OCI-LY1 (cell line): ENCODE measurements at regions not wholly inside any gene's neighbourhood (a gene's known extent, or its start where the extent isn't known, plus 50 kb on each side); places are given as distances from the start of the nearest gene placed in this dataset.

Source experiments
- H2AFZ ChIP-seq: fragments of 200-600 bp; sonication (generic), shearing (Covaris generic); 2 replicates; pipeline ENCODE4 v1.6.0; 2014; ENCODE audit warnings: antibody characterized with exemption, mild to moderate bottlenecking, low read length
- H3F3A ChIP-seq: fragments of 200-600 bp; sonication (generic), shearing (Covaris generic); 2 replicates; pipeline ENCODE4 v1.6.0; 2014; ENCODE audit warnings: mild to moderate bottlenecking, antibody characterized with exemption, low read length, moderate library complexity; ENCODE audit not compliant: insufficient read depth
- H3K27ac ChIP-seq: fragments of 200-600 bp; sonication (generic); 2 replicates; pipeline ENCODE4 v1.5.1; 2014; ENCODE audit warnings: low read length, mixed run types, mild to moderate bottlenecking, low read depth; ENCODE audit not compliant: poor library complexity, severe bottlenecking
- H3K27me3 ChIP-seq: fragments of 200-600 bp; sonication (generic); 2 replicates; pipeline ENCODE4 v1.6.0; 2014; ENCODE audit warnings: antibody characterized with exemption, mild to moderate bottlenecking, low read length, moderate library complexity; ENCODE audit not compliant: insufficient read depth
- H3K36me3 ChIP-seq: fragments of 200-600 bp; sonication (generic); 2 replicates; pipeline ENCODE4 v1.6.1; 2014; ENCODE audit warnings: mild to moderate bottlenecking, antibody characterized with exemption, low read length, moderate library complexity, mixed read lengths; ENCODE audit not compliant: insufficient read depth
- H3K4me1 ChIP-seq: fragments of 200-600 bp; sonication (generic); 2 replicates; pipeline ENCODE4 v1.5.1; 2014; ENCODE audit warnings: mild to moderate bottlenecking, low read length, moderate library complexity; ENCODE audit not compliant: insufficient read depth, severe bottlenecking
- H3K4me2 ChIP-seq: fragments of 200-600 bp; sonication (generic), shearing (Covaris generic); 2 replicates; pipeline ENCODE4 v1.6.1; 2014; ENCODE audit warnings: low read length
- H3K4me3 ChIP-seq: fragments of 200-600 bp; sonication (generic); 2 replicates; pipeline ENCODE4 v1.5.1; 2014; ENCODE audit warnings: low read length, low read depth, mild to moderate bottlenecking, mixed read lengths; ENCODE audit not compliant: poor library complexity, severe bottlenecking
- H3K79me2 ChIP-seq: fragments of 200-600 bp; shearing (Covaris generic); 2 replicates; pipeline ENCODE4 v1.6.1; 2016; ENCODE audit warnings: mixed run types, low read length, mixed read lengths; ENCODE audit not compliant: insufficient read depth
- H3K9ac ChIP-seq: fragments of 200-600 bp; sonication (generic), shearing (Covaris generic); 2 replicates; pipeline ENCODE4 v1.6.1; 2014; ENCODE audit warnings: mild to moderate bottlenecking, low read length, mixed read lengths
- H3K9me2 ChIP-seq: fragments of 200-600 bp; sonication (generic), shearing (Covaris generic); 2 replicates; pipeline ENCODE4 v1.6.1; 2014; ENCODE audit warnings: low read depth, mild to moderate bottlenecking, low read length, mixed read lengths
- H3K9me3 ChIP-seq: fragments of 200-600 bp; shearing (Covaris generic); 2 replicates; pipeline ENCODE4 v1.6.1; 2014; ENCODE audit warnings: low read length, mixed read lengths
- H4K20me1 ChIP-seq: fragments of 200-600 bp; sonication (generic), shearing (Covaris generic); 2 replicates; pipeline ENCODE4 v1.6.0; 2016; ENCODE audit warnings: mild to moderate bottlenecking, low read length; ENCODE audit not compliant: insufficient read depth
- CTCF ChIP-seq: fragments of 200-600 bp; sonication (generic), shearing (Covaris generic); IDR thresholded peaks from 2 replicates; pipeline ENCODE4 v1.5.1; 2017; ENCODE audit warnings: mild to moderate bottlenecking, antibody characterized with exemption, low read length, moderate library complexity, mixed read lengths
- EZH2 ChIP-seq: fragments of 200-600 bp; sonication (generic), shearing (Covaris generic); IDR thresholded peaks from 2 replicates; pipeline ENCODE4 v1.8.0; 2017; ENCODE audit warnings: borderline replicate concordance, mixed run types, mild to moderate bottlenecking, antibody characterized with exemption, low read length, moderate library complexity, mixed read lengths

- H3K4me1 ChIP-seq: no peaks in the 10 kb centered on the region
- H3K9me3 ChIP-seq: no peaks in the 10 kb centered on the region
- H3K79me2 ChIP-seq: no peaks in the 10 kb centered on the region
- H3K27me3 ChIP-seq: no peaks in the 10 kb centered on the region
- H3K4me2 ChIP-seq: no peak overlapping the region
- no peaks in the 10 kb centered on the region for H3K36me3 ChIP-seq
- no peaks in the 10 kb centered on the region for H4K20me1 ChIP-seq
- H3F3A ChIP-seq: no peaks in the 10 kb centered on the region
- no peak overlapping the region for H3K27ac ChIP-seq
- H3K9me2 ChIP-seq: no peaks in the 10 kb centered on the region
- TF ChIP-seq CTCF: no peak
- no peak for TF ChIP-seq EZH2
- H3K9ac ChIP-seq: no peak overlapping the region
- no peak overlapping the region for H3K4me3 ChIP-seq
- H2AFZ ChIP-seq: no peak overlapping the region
These were observed 192.2 kb downstream of the CPEB2 start for GRCh38 chr4:15194520-15194919.

- H3K4me3 ChIP-seq: no peak overlapping the region
- H3K4me1 ChIP-seq: no peaks in the 10 kb centered on the region
- no peaks in the 10 kb centered on the region for H3K9me2 ChIP-seq
- no peaks in the 10 kb centered on the region for H3F3A ChIP-seq
- H3K36me3 ChIP-seq: no peaks in the 10 kb centered on the region
- H3K27ac ChIP-seq: no peak overlapping the region
- H2AFZ ChIP-seq: no peak overlapping the region
- H4K20me1 ChIP-seq: no peaks in the 10 kb centered on the region
- H3K4me2 ChIP-seq: no peak overlapping the region
- H3K27me3 ChIP-seq: no peaks in the 10 kb centered on the region
- TF ChIP-seq CTCF (no peak), EZH2 (no peak)
- no peaks in the 10 kb centered on the region for H3K79me2 ChIP-seq
- no peaks in the 10 kb centered on the region for H3K9me3 ChIP-seq
- H3K9ac ChIP-seq: no peak overlapping the region
These were observed 194.7 kb downstream of the CPEB2 start for GRCh38 chr4:15197005-15197404.

GRCh38 chr4:15198070-15198727, 195.9 kb downstream of the CPEB2 start:
- Histone ChIP-seq H3K9me2 (no peaks in the 10 kb centered on the region), H3F3A (no peaks in the 10 kb centered on the region), H3K4me3 (no peak overlapping the region), H3K4me2 (no peak overlapping the region), H3K27ac (no peak overlapping the region), H3K36me3 (no peaks in the 10 kb centered on the region), H3K9ac (no peak overlapping the region), H3K79me2 (no peaks in the 10 kb centered on the region), H2AFZ (no peak overlapping the region), H3K4me1 (no peaks in the 10 kb centered on the region), H3K9me3 (no peaks in the 10 kb centered on the region), H3K27me3 (no peaks in the 10 kb centered on the region), H4K20me1 (no peaks in the 10 kb centered on the region)
- no peak for TF ChIP-seq EZH2
- TF ChIP-seq CTCF: no peak
